ENCODE measurements at regions not wholly inside any gene's neighbourhood (a gene's known extent, or its start where the extent isn't known, plus 50 kb on each side); places are given as distances from the start of the nearest gene placed in this dataset.

DNA sequence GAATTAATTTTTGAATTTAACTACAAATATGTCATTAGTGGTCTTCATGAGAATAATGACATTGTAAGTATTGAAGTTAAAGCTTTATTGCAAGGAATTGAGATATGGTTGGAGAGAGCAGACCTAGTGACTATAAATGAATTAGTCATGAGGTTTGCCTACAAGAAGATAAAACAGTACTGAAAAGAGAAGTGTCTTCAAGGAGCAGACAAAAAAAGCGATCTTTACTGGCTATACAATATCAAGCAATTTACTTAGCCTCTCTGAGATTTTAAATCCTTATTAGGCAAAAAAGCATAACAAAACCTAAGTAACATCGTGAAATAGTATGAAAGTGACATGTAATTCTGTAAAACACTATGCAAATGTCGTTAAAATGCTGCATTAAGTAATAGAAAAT is 435.1 kb upstream of the PCDH20 start:
- no peak overlapping the region for H3K9ac ChIP-seq (ENCODE audit: low read length)
- H3K4me3 ChIP-seq (ENCODE audit: low read length) = 0 out of 2 replicates have a peak overlapping the region, but pooled peaks have one; percentile 17
- no peaks in the 10 kb centered on the region for H3K27me3 ChIP-seq (ENCODE audit: low read depth, low read length)
- no peaks in the 10 kb centered on the region for H3K79me2 ChIP-seq (ENCODE audit: low read length)
- no peak overlapping the region for H3K27ac ChIP-seq (ENCODE audit: low read length)
- H3K4me2 ChIP-seq (ENCODE audit: low read length) = peak overlapping the region; percentile 77
- no peaks in the 10 kb centered on the region for H3K9me3 ChIP-seq (ENCODE audit: insufficient read depth, low read length)
- H2AFZ ChIP-seq (ENCODE audit: low read depth, low read length) = no peak overlapping the region
- no peaks in the 10 kb centered on the region for H3K36me3 ChIP-seq (replicated peaks; ENCODE audit: low read depth, low read length)
- TF ChIP-seq, protein P1, sequence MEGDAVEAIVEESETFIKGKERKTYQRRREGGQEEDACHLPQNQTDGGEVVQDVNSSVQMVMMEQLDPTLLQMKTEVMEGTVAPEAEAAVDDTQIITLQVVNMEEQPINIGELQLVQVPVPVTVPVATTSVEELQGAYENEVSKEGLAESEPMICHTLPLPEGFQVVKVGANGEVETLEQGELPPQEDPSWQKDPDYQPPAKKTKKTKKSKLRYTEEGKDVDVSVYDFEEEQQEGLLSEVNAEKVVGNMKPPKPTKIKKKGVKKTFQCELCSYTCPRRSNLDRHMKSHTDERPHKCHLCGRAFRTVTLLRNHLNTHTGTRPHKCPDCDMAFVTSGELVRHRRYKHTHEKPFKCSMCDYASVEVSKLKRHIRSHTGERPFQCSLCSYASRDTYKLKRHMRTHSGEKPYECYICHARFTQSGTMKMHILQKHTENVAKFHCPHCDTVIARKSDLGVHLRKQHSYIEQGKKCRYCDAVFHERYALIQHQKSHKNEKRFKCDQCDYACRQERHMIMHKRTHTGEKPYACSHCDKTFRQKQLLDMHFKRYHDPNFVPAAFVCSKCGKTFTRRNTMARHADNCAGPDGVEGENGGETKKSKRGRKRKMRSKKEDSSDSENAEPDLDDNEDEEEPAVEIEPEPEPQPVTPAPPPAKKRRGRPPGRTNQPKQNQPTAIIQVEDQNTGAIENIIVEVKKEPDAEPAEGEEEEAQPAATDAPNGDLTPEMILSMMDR (IDR thresholded peaks at IDR 0.05; ENCODE audit: low read depth, low read length) = no peak
- no peak for TF ChIP-seq EZH2phosphoT487 (IDR thresholded peaks at IDR 0.05; ENCODE audit: low read depth)
- H3K4me1 ChIP-seq (ENCODE audit: low read length) = peaks cover 22% of the 10 kb centered on the region
- H4K20me1 ChIP-seq (ENCODE audit: insufficient read depth, low read length) = no peaks in the 10 kb centered on the region

DNA sequence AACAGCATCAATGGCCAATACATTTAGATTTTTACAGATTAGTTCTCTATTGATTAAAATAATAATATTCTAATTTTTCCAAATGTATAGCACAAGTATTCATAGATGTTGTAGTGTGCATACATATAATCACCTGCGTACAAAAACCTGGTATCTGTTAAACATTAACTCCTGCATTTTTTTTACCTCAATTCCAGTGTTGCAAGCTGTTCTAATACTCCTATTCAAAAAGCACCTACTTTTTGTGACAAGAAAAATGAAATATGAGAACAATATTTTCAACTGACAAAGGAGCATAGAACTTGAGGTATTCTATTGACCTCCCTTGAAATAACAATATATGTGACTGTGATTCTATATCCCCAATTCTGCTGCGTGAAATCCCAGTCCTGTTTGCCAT is 422.9 kb upstream of the PCDH20 start:
- H3K9ac ChIP-seq (ENCODE audit: low read length) = no peak overlapping the region
- no peaks in the 10 kb centered on the region for H3K4me1 ChIP-seq (ENCODE audit: low read length)
- no peaks in the 10 kb centered on the region for H3K27me3 ChIP-seq (ENCODE audit: low read depth, low read length)
- H3K79me2 ChIP-seq (ENCODE audit: low read length) = no peaks in the 10 kb centered on the region
- TF ChIP-seq, protein P1 (IDR thresholded peaks at IDR 0.05; ENCODE audit: low read depth, low read length) = no peak
- TF ChIP-seq EZH2phosphoT487 (IDR thresholded peaks at IDR 0.05; ENCODE audit: low read depth) = no peak
- H3K9me3 ChIP-seq (ENCODE audit: insufficient read depth, low read length) = no peaks in the 10 kb centered on the region
- no peak overlapping the region for H2AFZ ChIP-seq (ENCODE audit: low read depth, low read length)
- H4K20me1 ChIP-seq (ENCODE audit: insufficient read depth, low read length) = no peaks in the 10 kb centered on the region
- no peaks in the 10 kb centered on the region for H3K36me3 ChIP-seq (replicated peaks; ENCODE audit: low read depth, low read length)
- no peak overlapping the region for H3K4me3 ChIP-seq (ENCODE audit: low read length)
- H3K27ac ChIP-seq (ENCODE audit: low read length) = no peak overlapping the region
- H3K4me2 ChIP-seq (ENCODE audit: low read length) = no peak overlapping the region

DNA sequence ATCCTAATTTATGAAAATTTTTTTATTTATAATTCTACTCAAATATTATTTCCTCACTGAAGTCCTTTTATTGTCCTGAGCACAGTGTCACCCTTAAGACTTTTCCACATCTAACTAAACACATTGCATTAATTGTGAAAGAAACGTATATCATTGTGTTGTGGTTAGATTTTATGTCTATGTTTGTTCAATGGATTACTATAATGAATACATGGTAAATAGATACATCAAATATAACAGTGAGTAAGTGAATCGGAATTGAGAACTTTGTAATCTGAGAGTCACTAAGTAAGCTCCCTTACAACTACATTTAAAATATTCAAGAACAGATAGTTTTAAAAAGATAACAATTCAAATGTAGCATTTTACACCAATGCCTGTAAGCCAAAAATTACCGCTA is 417.6 kb upstream of the PCDH20 start:
- Histone ChIP-seq H2AFZ (ENCODE audit: low read depth, low read length) (no peak overlapping the region), H3K27ac (ENCODE audit: low read length) (no peak overlapping the region), H3K4me2 (ENCODE audit: low read length) (no peak overlapping the region), H3K36me3 (replicated peaks; ENCODE audit: low read depth, low read length) (no peaks in the 10 kb centered on the region), H3K4me3 (ENCODE audit: low read length) (no peak overlapping the region), H3K79me2 (ENCODE audit: low read length) (no peaks in the 10 kb centered on the region), H3K9ac (ENCODE audit: low read length) (no peak overlapping the region), H3K9me3 (ENCODE audit: insufficient read depth, low read length) (no peaks in the 10 kb centered on the region), H3K4me1 (ENCODE audit: low read length) (no peaks in the 10 kb centered on the region), H3K27me3 (ENCODE audit: low read depth, low read length) (no peaks in the 10 kb centered on the region), H4K20me1 (ENCODE audit: insufficient read depth, low read length) (no peaks in the 10 kb centered on the region)
- TF ChIP-seq EZH2phosphoT487 (IDR thresholded peaks at IDR 0.05; ENCODE audit: low read depth) = no peak
- TF ChIP-seq, protein P1 (IDR thresholded peaks at IDR 0.05; ENCODE audit: low read depth, low read length) = no peak

DNA sequence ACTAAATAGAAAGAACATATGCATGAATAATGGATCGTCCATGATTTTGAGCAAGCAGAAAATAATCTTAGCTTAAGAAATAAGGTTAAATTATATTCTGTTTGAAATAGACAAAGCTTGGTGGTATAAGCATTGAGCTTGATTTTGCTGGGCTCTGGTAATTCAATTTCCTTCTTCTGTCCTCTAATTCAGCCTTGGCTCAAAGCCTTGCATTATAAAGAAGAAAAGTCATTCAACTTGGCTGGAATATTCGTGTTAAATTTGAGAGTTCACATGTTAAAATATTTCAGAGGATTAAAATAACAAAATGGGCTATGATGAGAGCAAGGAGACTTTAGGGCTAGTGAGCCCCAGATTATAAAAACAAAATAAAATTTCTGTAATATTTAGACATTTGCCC is 415.4 kb upstream of the PCDH20 start:
- H4K20me1 ChIP-seq (ENCODE audit: insufficient read depth, low read length) = no peaks in the 10 kb centered on the region
- H3K9ac ChIP-seq (ENCODE audit: low read length) = no peak overlapping the region
- H3K9me3 ChIP-seq (ENCODE audit: insufficient read depth, low read length) = no peaks in the 10 kb centered on the region
- H3K4me3 ChIP-seq (ENCODE audit: low read length) = no peak overlapping the region
- H3K36me3 ChIP-seq (replicated peaks; ENCODE audit: low read depth, low read length) = no peaks in the 10 kb centered on the region
- H2AFZ ChIP-seq (ENCODE audit: low read depth, low read length) = no peak overlapping the region
- no peaks in the 10 kb centered on the region for H3K79me2 ChIP-seq (ENCODE audit: low read length)
- H3K4me2 ChIP-seq (ENCODE audit: low read length) = no peak overlapping the region
- H3K27me3 ChIP-seq (ENCODE audit: low read depth, low read length) = no peaks in the 10 kb centered on the region
- no peak overlapping the region for H3K27ac ChIP-seq (ENCODE audit: low read length)
- TF ChIP-seq, protein P1 (IDR thresholded peaks at IDR 0.05; ENCODE audit: low read depth, low read length) = no peak
- TF ChIP-seq EZH2phosphoT487 (IDR thresholded peaks at IDR 0.05; ENCODE audit: low read depth) = no peak
- H3K4me1 ChIP-seq (ENCODE audit: low read length) = no peaks in the 10 kb centered on the region
